Heart left ventricle (tissue), 13 donors: ENCODE measurements at regions not wholly inside any gene's neighbourhood (a gene's known extent, or its start where the extent isn't known, plus 50 kb on each side); places are given as distances from the start of the nearest gene placed in this dataset.

Source experiments
- POLR2A ChIP-seq, 2 donors: fragments of 450-650 bp; IDR thresholded peaks; one replicate each; pipeline ENCODE4 v1.6.1; 2017; ENCODE audit warnings: antibody characterized with exemption in 2 of 2, mild to moderate bottlenecking in 2 of 2, moderate library complexity in 2 of 2
- TF ChIP-seq, protein P1 (sequence below), 12 donors: fragments of 200-600 bp; sonication (generic) in 4 of 12; IDR thresholded peaks; one replicate each; pipeline versions ENCODE4 v1.5.0 to v1.8.0; 2018 to 2022; ENCODE audit warnings: antibody characterized with exemption in 12 of 12, mild to moderate bottlenecking in 5 of 12
- donor health status: ischemic (EF 13 %, LVEDD 7.1; RV severe dilation, severe dysfunction).
- donor health status: DM: no; HTN: yes; CAD: no.
- donor health status: DM: no; HTN: no; CAD: no.
- donor health status: ischemic (EF 25% LVEDD 6.9; RV normal size, moderate dysfunction).
- donor health status: ischemic (EF 25% LVEDD 5.7; RV mildly dilated, moderate dysfunction).
- donor health status: ischemic (EF 35%, LVEDD 5.7; RV mildly dilated, moderate dysfunction).
- donor health status: nonischemic (EF 11% LVEDD 7.7; RV severe dilation, severe dysfunction).
- donor health status: DM: yes; HTN: yes; CAD: no.
- donor health status: PGD.
- donor health status: ischemic (EF 29% LVEDD 5.4; RV normal size, mild dysfunction).
- donor health status: nonischemic (EF 23%, LVEDD 6.1; RV moderate dilation, normal function).

DNA sequence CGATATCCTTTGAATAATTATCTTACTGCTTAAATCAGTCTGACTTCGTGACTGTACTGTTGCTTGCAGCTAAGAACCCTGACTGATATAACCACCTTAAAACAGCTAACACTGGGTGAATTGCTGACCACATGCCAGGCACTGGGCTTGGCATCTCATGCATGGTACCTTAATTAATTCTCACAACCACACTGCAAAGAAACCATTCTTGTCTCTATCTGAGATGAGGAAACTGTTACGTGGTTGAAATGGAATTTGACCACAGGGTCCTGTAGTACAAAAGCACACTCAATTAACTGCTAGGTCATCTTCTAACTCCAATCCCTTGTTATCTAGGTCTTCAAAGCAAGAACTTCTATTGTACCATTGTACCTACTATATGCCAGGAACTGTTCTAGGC lies 92.7 kb upstream of the PRICKLE2 start:
- TF ChIP-seq, protein P1, sequence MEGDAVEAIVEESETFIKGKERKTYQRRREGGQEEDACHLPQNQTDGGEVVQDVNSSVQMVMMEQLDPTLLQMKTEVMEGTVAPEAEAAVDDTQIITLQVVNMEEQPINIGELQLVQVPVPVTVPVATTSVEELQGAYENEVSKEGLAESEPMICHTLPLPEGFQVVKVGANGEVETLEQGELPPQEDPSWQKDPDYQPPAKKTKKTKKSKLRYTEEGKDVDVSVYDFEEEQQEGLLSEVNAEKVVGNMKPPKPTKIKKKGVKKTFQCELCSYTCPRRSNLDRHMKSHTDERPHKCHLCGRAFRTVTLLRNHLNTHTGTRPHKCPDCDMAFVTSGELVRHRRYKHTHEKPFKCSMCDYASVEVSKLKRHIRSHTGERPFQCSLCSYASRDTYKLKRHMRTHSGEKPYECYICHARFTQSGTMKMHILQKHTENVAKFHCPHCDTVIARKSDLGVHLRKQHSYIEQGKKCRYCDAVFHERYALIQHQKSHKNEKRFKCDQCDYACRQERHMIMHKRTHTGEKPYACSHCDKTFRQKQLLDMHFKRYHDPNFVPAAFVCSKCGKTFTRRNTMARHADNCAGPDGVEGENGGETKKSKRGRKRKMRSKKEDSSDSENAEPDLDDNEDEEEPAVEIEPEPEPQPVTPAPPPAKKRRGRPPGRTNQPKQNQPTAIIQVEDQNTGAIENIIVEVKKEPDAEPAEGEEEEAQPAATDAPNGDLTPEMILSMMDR (IDR thresholded peaks at IDR 0.05), result no peak
- TF ChIP-seq POLR2A (IDR thresholded peaks at IDR 0.05), result no peak
